OCI-LY1 (cell line): ENCODE measurements at regions not wholly inside any gene's neighbourhood (a gene's known extent, or its start where the extent isn't known, plus 50 kb on each side); places are given as distances from the start of the nearest gene placed in this dataset.

Source experiments
- H2AFZ ChIP-seq: fragments of 200-600 bp; sonication (generic), shearing (Covaris generic); 2 replicates; pipeline ENCODE4 v1.6.0; 2014; ENCODE audit warnings: antibody characterized with exemption, mild to moderate bottlenecking, low read length
- H3F3A ChIP-seq: fragments of 200-600 bp; sonication (generic), shearing (Covaris generic); 2 replicates; pipeline ENCODE4 v1.6.0; 2014; ENCODE audit warnings: mild to moderate bottlenecking, antibody characterized with exemption, low read length, moderate library complexity; ENCODE audit not compliant: insufficient read depth
- H3K27ac ChIP-seq: fragments of 200-600 bp; sonication (generic); 2 replicates; pipeline ENCODE4 v1.5.1; 2014; ENCODE audit warnings: low read length, mixed run types, mild to moderate bottlenecking, low read depth; ENCODE audit not compliant: poor library complexity, severe bottlenecking
- H3K27me3 ChIP-seq: fragments of 200-600 bp; sonication (generic); 2 replicates; pipeline ENCODE4 v1.6.0; 2014; ENCODE audit warnings: antibody characterized with exemption, mild to moderate bottlenecking, low read length, moderate library complexity; ENCODE audit not compliant: insufficient read depth
- H3K36me3 ChIP-seq: fragments of 200-600 bp; sonication (generic); 2 replicates; pipeline ENCODE4 v1.6.1; 2014; ENCODE audit warnings: mild to moderate bottlenecking, antibody characterized with exemption, low read length, moderate library complexity, mixed read lengths; ENCODE audit not compliant: insufficient read depth
- H3K4me1 ChIP-seq: fragments of 200-600 bp; sonication (generic); 2 replicates; pipeline ENCODE4 v1.5.1; 2014; ENCODE audit warnings: mild to moderate bottlenecking, low read length, moderate library complexity; ENCODE audit not compliant: insufficient read depth, severe bottlenecking
- H3K4me2 ChIP-seq: fragments of 200-600 bp; sonication (generic), shearing (Covaris generic); 2 replicates; pipeline ENCODE4 v1.6.1; 2014; ENCODE audit warnings: low read length
- H3K4me3 ChIP-seq: fragments of 200-600 bp; sonication (generic); 2 replicates; pipeline ENCODE4 v1.5.1; 2014; ENCODE audit warnings: low read length, low read depth, mild to moderate bottlenecking, mixed read lengths; ENCODE audit not compliant: poor library complexity, severe bottlenecking
- H3K79me2 ChIP-seq: fragments of 200-600 bp; shearing (Covaris generic); 2 replicates; pipeline ENCODE4 v1.6.1; 2016; ENCODE audit warnings: mixed run types, low read length, mixed read lengths; ENCODE audit not compliant: insufficient read depth
- H3K9ac ChIP-seq: fragments of 200-600 bp; sonication (generic), shearing (Covaris generic); 2 replicates; pipeline ENCODE4 v1.6.1; 2014; ENCODE audit warnings: mild to moderate bottlenecking, low read length, mixed read lengths
- H3K9me2 ChIP-seq: fragments of 200-600 bp; sonication (generic), shearing (Covaris generic); 2 replicates; pipeline ENCODE4 v1.6.1; 2014; ENCODE audit warnings: low read depth, mild to moderate bottlenecking, low read length, mixed read lengths
- H3K9me3 ChIP-seq: fragments of 200-600 bp; shearing (Covaris generic); 2 replicates; pipeline ENCODE4 v1.6.1; 2014; ENCODE audit warnings: low read length, mixed read lengths
- H4K20me1 ChIP-seq: fragments of 200-600 bp; sonication (generic), shearing (Covaris generic); 2 replicates; pipeline ENCODE4 v1.6.0; 2016; ENCODE audit warnings: mild to moderate bottlenecking, low read length; ENCODE audit not compliant: insufficient read depth
- CTCF ChIP-seq: fragments of 200-600 bp; sonication (generic), shearing (Covaris generic); IDR thresholded peaks from 2 replicates; pipeline ENCODE4 v1.5.1; 2017; ENCODE audit warnings: mild to moderate bottlenecking, antibody characterized with exemption, low read length, moderate library complexity, mixed read lengths
- EZH2 ChIP-seq: fragments of 200-600 bp; sonication (generic), shearing (Covaris generic); IDR thresholded peaks from 2 replicates; pipeline ENCODE4 v1.8.0; 2017; ENCODE audit warnings: borderline replicate concordance, mixed run types, mild to moderate bottlenecking, antibody characterized with exemption, low read length, moderate library complexity, mixed read lengths

- peak overlapping the region; percentile 57 for H2AFZ ChIP-seq
- no peaks in the 10 kb centered on the region for H3F3A ChIP-seq
- peak overlapping the region; percentile 45 for H3K4me2 ChIP-seq
- H3K79me2 ChIP-seq, result no peaks in the 10 kb centered on the region
- no peaks in the 10 kb centered on the region for H3K9me2 ChIP-seq
- no peaks in the 10 kb centered on the region for H4K20me1 ChIP-seq
- no peak overlapping the region for H3K9ac ChIP-seq
- no peaks in the 10 kb centered on the region for H3K36me3 ChIP-seq
- TF ChIP-seq EZH2, result no peak
- H3K27ac ChIP-seq, result no peak overlapping the region
- H3K4me3 ChIP-seq, result no peak overlapping the region
- no peaks in the 10 kb centered on the region for H3K9me3 ChIP-seq
- H3K27me3 ChIP-seq, result no peaks in the 10 kb centered on the region
- peaks cover 21% of the 10 kb centered on the region for H3K4me1 ChIP-seq
Observed at GRCh38 chr16:64531401-64531800, 590.5 kb downstream of the CDH11 start.

- Histone ChIP-seq H2AFZ (no peak overlapping the region), H3K27ac (no peak overlapping the region), H3K79me2 (no peaks in the 10 kb centered on the region), H3K4me3 (no peak overlapping the region), H3K36me3 (no peaks in the 10 kb centered on the region), H3K27me3 (no peaks in the 10 kb centered on the region), H3F3A (no peaks in the 10 kb centered on the region), H3K9me3 (no peaks in the 10 kb centered on the region; the same call in 1 of the 2 replicates), H3K4me1 (peaks cover 5% of the 10 kb centered on the region), H3K9me2 (no peaks in the 10 kb centered on the region), H3K9ac (no peak overlapping the region), H4K20me1 (no peaks in the 10 kb centered on the region), H3K4me2 (no peak overlapping the region)
- no peak for TF ChIP-seq CTCF
- TF ChIP-seq EZH2, result no peak
Observed at GRCh38 chr16:64522548-64522947, 599.3 kb downstream of the CDH11 start.

GRCh38 chr16:64513871-64514270 is 608.0 kb downstream of the CDH11 start:
- no peak overlapping the region for H3K9ac ChIP-seq
- no peaks in the 10 kb centered on the region for H4K20me1 ChIP-seq
- H3K27me3 ChIP-seq, result no peaks in the 10 kb centered on the region
- H3K4me3 ChIP-seq, result no peak overlapping the region
- no peaks in the 10 kb centered on the region for H3K9me2 ChIP-seq
- H3K4me2 ChIP-seq, result no peak overlapping the region
- TF ChIP-seq EZH2, result no peak
- H3K36me3 ChIP-seq, result no peaks in the 10 kb centered on the region
- peaks cover 5% of the 10 kb centered on the region for H3K4me1 ChIP-seq
- no peaks in the 10 kb centered on the region for H3F3A ChIP-seq
- no peak overlapping the region for H3K27ac ChIP-seq
- H2AFZ ChIP-seq, result no peak overlapping the region
- no peaks in the 10 kb centered on the region for H3K9me3 ChIP-seq
- H3K79me2 ChIP-seq, result no peaks in the 10 kb centered on the region

- no peak overlapping the region for H3K4me3 ChIP-seq
- H3K27me3 ChIP-seq, result no peaks in the 10 kb centered on the region
- no peak overlapping the region for H3K9ac ChIP-seq
- H4K20me1 ChIP-seq, result no peaks in the 10 kb centered on the region
- H3F3A ChIP-seq, result no peaks in the 10 kb centered on the region
- no peak overlapping the region for H2AFZ ChIP-seq
- H3K36me3 ChIP-seq, result no peaks in the 10 kb centered on the region
- H3K4me2 ChIP-seq, result no peak overlapping the region
- H3K9me3 ChIP-seq, result no peaks in the 10 kb centered on the region
- TF ChIP-seq EZH2, result no peak
- no peaks in the 10 kb centered on the region for H3K9me2 ChIP-seq
- H3K27ac ChIP-seq, result no peak overlapping the region
- H3K79me2 ChIP-seq, result no peaks in the 10 kb centered on the region
- H3K4me1 ChIP-seq, result no peaks in the 10 kb centered on the region
Observed at GRCh38 chr16:64507240-64508024, 614.4 kb downstream of the CDH11 start.
